HG02870 (cell line): ENCODE measurements at regions not wholly inside any gene's neighbourhood (a gene's known extent, or its start where the extent isn't known, plus 50 kb on each side); places are given as distances from the start of the nearest gene placed in this dataset.
"Not testable (repeated sequence)": the region's sequence is repeated elsewhere in the genome, so short reads cannot be mapped to it uniquely, and the experiment has no call there.

Experiments
- ATAC-seq: cut with Tn5 transposase; IDR thresholded peaks from one replicate; pipeline ENCODE4 v1.9.1; 2021; ENCODE audit warnings: mild to moderate bottlenecking, moderate library complexity; ENCODE audit not compliant: unreplicated experiment

GRCh38 chr18:9009703-9010488, 92.6 kb upstream of the NDUFV2 start:
- ATAC-seq = no peak

GRCh38 chr18:9011431-9011830, 91.1 kb upstream of the NDUFV2 start:
- ATAC-seq = no peak

- ATAC-seq = no peak
Observed at GRCh38 chr18:9013926-9014373, 88.5 kb upstream of the NDUFV2 start.

- ATAC-seq = no peak
Observed at GRCh38 chr18:9015689-9016088, 86.8 kb upstream of the NDUFV2 start.

GRCh38 chr18:9016633-9017166, 85.8 kb upstream of the NDUFV2 start:
- ATAC-seq = no peak

GRCh38 chr18:9017167-9017904, 85.2 kb upstream of the NDUFV2 start:
- peak; percentile 88 for ATAC-seq

- ATAC-seq = no peak
Observed at GRCh38 chr18:9017905-9018227, 84.6 kb upstream of the NDUFV2 start.

- no peak for ATAC-seq
Observed at GRCh38 chr18:9019135-9019534, 83.4 kb upstream of the NDUFV2 start.

- ATAC-seq = no peak
Observed at GRCh38 chr18:9020221-9020620, 82.3 kb upstream of the NDUFV2 start.

- no peak for ATAC-seq
Observed at GRCh38 chr18:9021458-9021857, 81.0 kb upstream of the NDUFV2 start.

GRCh38 chr18:9022397-9023155, 79.9 kb upstream of the NDUFV2 start:
- no peak for ATAC-seq

- ATAC-seq = not testable (repeated sequence)
Observed at GRCh38 chr18:9024031-9024646, 78.4 kb upstream of the NDUFV2 start.

GRCh38 chr18:9025091-9025838, 77.2 kb upstream of the NDUFV2 start:
- no peak for ATAC-seq

- ATAC-seq = no peak
Observed at GRCh38 chr18:9029131-9029530, 73.4 kb upstream of the NDUFV2 start.

GRCh38 chr18:9032519-9032918, 70.0 kb upstream of the NDUFV2 start:
- ATAC-seq = no peak

GRCh38 chr18:9038277-9038871, 64.1 kb upstream of the NDUFV2 start:
- no peak for ATAC-seq

GRCh38 chr18:9039441-9040071, 62.9 kb upstream of the NDUFV2 start:
- ATAC-seq = no peak

GRCh38 chr18:9042766-9043481, 59.6 kb upstream of the NDUFV2 start:
- ATAC-seq = no peak

GRCh38 chr18:9043581-9043980, 58.9 kb upstream of the NDUFV2 start:
- no peak for ATAC-seq
